T47D (cell line): ENCODE measurements at regions not wholly inside any gene's neighbourhood (a gene's known extent, or its start where the extent isn't known, plus 50 kb on each side); places are given as distances from the start of the nearest gene placed in this dataset.

Experiments
- DNase-seq, 2 experiments: peaks; one replicate each; pipeline versions ENCODE4 v3.0.0 to v3.0.0-alpha.2; 2011 to 2012; ENCODE audit warnings: low read depth in 1 of 2, low spot score in 1 of 2
- JUND ChIP-seq: IDR thresholded peaks from 2 replicates; pipeline ENCODE4 v1.6.1; 2012; ENCODE audit warnings: low read depth
- in situ Hi-C: cut with HindIII; loops from 2 replicates; pipeline ENCODE4 v1.10.0; 2016; ENCODE audit warnings: low sequenced_read_pairs, low pct_unique_long_range_greater_than_20kb

DNA sequence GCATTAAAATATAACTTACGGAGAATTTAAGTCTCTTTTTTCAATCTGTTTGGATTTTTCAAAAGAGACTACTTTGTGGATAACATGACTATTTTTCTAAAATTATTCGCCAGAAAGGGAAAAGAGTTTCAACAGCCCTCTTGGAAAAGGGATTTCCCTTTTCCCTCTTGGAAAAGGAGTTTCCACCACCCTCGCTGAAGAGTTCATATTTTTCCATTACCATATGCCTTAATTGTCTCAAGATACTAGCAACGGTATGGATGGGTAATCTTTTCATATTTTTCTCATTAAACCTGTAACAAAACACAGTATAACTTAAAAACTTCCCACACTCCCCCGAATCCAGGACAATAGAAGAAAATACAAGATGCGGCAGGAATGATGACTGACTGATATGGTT lies 66.1 kb upstream of the SPATA12 start:
- in situ Hi-C loops = no loop called here
- no peak for TF ChIP-seq JUND
- no peak for DNase-seq

DNA sequence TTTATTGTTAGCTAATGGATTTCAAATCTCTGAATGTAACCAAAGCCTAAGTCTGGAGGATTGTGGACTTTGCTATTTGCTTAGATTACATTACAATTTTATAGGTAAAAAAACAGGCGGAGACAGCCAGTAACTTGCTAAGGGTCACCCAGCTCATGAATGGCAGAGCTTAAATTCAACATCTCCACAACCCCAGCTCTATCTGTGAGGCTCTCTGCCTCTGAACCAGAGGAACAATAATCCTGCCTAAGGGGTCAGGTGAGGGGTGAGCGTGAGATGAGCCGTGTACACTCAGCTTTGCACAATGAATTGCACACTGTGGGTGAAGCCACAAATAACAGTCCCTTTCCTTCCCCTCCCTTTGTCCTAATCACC lies 69.8 kb upstream of the SPATA12 start:
- DNase-seq = no peak
- in situ Hi-C loops = no loop called here
- TF ChIP-seq JUND = no peak

DNA sequence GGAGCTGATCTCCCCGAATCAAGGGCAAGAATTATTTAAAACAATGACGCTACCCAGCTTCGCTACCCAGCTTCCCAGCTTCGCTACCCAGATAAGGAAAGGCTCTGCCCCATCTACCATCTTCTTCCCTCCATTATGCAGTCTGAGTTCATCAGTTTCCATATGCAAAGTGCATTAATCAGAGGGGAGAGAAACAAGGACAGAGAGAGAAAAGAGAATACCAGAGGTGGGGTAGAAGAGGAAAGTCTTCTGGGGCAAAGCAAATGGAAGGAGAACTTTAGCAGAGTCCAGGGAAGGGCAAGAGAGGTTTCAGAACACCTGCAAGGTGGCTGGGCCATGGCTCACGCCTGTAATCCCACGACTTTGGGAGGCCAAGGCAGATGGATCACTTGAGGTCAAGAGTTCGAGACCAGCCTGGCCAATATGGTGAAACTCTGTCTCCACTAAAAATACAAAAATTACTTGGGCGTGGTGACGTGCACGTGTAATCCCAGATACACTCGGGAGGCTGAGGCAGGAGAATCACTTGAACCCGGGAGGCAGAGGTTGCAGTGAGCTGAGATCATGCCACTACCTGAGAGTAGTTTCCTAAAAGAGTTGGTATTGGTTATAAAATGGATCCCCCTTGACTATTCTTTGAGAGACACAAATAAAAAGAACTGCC lies 70.4 kb upstream of the SPATA12 start:
- no peak for DNase-seq
- in situ Hi-C loops = no loop called here
- no peak for TF ChIP-seq JUND

DNA sequence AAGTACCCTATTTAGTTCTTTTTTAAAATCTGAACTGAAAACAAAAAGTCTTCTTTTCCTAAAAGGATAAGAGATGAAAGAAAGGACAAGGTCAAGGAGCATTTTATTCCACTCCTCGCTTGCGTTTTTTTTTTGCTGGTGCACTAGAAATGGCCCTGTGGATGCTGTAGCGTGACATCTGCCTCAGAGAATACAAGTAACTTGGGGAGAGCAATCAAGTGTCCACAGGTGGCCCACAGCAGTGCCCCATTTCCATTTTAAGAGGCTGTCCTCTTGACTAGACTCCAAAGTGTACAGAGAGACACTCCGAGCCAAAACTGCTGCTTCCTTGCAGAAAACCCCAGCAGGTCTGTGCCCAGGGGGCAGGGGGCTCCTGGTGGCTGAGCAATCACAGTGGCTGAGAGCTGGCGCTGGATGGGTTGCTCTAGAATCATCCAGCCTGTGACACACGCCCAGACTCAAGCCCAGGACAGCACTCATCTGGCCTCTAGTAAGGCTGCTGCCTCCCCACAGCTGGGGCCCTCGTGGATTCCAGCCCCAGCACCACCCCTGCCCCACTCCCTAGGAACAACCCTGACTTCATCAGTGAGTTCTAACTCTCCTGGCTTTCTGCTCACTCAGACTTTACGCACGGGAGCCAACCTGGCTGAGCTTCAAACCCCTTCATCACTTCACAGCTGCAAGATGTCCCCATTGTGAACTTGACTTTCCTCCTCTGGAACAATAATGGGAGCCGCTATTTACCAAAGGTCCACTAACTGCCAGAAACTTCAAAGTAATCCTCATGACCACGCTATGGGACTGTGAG lies 71.1 kb upstream of the SPATA12 start:
- no peak for TF ChIP-seq JUND
- DNase-seq = no peak
- in situ Hi-C loops = no loop called here

DNA sequence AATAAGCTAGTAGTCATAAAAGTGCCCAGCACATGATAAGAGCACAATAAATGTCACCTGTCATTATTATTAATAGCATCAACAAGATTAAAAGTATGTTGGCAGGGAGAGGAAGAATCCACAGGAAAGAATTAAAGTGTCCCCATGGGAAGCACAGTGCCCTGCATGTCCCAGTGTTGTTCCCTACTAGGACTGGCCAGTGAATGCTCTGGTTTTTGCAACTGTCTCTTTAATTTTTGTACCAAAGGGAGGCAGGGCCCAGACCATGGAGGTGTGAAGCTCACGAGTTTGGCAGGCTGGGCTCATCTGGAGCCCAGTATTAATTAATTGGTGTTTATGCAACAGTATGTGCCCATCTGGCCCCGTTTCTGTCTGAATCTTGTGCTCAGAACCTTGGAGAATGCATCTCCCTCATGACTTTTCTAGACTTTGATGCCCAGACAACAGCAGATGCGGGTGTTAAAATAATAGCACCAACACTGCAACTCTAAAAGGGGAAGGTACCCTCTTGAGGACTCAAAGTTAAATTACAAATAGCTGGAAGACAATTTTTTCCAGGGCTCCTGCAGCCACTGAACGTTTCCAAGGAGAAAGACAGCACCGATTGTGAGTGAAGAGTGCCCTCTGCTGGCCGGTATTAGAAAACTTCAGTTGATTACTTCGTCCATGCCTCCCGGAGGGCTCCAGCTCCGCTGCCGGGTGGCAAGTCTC lies 71.9 kb upstream of the SPATA12 start:
- in situ Hi-C loops = no loop called here
- peak in 1 of 2 experiments; percentile 70 for DNase-seq
- no peak for TF ChIP-seq JUND

DNA sequence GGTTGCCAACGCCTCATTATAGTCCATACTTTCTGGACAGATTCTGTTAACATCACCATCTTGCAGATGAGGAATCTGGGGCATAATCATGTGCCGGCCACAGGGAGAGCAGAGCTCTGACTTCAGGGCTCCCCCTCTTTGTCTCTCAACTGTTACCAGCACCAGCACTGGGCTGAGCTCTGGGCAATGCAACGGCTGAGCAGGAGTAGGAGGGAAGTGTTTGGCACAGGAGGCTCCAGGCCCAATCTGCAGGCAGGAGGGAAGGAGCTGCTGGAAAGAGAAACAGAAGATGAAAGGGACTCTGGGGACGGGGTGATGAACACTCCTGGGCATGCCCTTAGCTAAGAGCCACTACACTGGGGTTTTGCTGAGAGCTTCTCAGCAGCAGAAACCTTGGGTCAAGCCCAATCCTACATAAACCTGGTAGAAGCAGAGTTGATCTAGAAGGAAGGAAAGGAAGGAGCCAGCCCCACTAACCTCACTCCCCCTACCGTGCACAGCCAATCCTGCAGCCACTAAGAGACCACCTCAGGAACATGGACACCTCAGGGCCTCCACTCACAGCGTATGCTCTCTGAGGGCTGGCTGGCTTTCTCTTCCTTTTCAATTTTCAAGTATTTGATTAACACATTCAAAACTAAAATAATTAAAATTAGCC lies 73.1 kb upstream of the SPATA12 start:
- in situ Hi-C loops = no loop called here
- no peak for TF ChIP-seq JUND
- no peak for DNase-seq

DNA sequence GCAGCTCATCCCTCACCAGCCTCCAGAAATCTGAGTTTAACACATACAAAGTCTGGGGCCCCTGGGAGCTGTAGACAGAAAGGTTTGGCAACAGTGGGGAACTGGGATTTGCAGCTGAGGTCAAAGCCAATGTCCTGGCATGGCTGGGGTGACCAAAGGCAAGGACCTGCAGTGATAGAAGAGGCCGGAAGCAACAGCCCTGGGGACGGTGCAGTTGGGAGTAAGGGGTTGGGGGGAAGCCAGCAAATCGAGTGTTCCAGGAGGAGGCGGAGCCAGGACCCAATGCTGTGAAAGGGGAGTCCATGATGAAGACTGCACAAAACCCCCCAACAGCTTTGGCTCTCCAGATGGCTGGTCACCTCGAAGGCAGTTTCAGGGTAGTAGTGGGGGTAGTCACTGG lies 74.1 kb upstream of the SPATA12 start:
- TF ChIP-seq JUND = no peak
- DNase-seq = no peak
- in situ Hi-C loops = no loop called here

DNA sequence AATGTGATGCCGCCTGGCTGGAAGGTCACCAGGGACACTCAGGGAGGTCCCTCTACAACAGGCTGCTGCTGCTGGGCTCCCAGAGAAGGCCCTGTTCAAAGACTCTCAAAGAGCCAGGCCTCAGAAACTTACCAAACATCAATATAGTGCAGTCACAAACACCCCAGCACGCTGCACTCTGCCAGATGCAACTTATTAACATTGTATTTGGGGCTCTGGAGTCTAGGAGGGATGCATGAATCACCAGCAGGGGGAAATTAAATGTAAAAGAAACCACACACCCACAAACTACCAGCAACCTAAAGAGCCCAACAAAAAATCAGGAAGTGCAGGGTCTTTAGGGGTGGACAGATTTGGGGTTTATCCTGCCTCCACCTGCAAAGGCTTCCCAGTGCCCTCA lies 74.6 kb upstream of the SPATA12 start:
- DNase-seq = no peak
- TF ChIP-seq JUND = no peak

DNA sequence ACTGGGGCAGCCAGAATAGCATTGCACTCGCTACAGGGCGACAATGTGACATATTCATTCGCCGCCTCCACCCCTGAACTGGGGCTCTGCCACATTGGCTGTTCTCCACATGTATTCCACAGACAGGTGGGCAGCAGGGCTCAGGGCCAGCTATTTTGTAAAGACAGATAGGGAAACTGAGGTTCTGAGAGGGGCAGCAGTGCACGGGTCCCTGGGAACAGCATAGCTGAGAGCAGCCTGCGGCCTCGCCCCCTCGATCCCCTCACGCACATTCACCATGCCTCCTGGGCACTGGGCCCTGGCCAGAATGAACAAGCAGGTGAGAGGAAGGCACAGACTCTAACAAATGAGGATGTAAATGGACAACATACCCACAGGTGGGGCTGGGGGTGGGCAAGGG lies 75.0 kb upstream of the SPATA12 start:
- TF ChIP-seq JUND = no peak
- no peak for DNase-seq
- in situ Hi-C loops = no loop called here

More for the DNA sequence above, 74.6 kb upstream of the SPATA12 start:
- in situ Hi-C loops = no loop called here

DNA sequence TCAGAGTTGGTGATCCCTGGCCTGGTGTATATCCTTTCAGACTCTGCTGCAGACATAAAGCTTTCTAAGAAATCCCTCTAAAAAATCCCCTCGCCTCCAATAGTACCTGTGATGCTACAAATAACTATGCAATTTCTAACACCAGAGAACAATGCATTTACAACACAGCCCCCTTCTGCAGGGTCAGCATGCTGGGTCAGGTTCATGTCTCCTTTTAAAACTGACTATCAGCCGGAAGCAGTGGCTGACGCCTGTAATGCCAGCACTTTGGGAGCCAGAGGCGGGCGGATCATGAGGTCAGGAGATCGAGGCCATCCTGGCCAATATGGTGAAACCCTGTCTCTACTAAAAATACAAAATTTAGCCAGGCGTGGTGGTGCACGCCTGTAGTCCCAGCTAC lies 77.0 kb upstream of the SPATA12 start:
- in situ Hi-C loops = no loop called here
- TF ChIP-seq JUND = no peak
- DNase-seq = no peak

DNA sequence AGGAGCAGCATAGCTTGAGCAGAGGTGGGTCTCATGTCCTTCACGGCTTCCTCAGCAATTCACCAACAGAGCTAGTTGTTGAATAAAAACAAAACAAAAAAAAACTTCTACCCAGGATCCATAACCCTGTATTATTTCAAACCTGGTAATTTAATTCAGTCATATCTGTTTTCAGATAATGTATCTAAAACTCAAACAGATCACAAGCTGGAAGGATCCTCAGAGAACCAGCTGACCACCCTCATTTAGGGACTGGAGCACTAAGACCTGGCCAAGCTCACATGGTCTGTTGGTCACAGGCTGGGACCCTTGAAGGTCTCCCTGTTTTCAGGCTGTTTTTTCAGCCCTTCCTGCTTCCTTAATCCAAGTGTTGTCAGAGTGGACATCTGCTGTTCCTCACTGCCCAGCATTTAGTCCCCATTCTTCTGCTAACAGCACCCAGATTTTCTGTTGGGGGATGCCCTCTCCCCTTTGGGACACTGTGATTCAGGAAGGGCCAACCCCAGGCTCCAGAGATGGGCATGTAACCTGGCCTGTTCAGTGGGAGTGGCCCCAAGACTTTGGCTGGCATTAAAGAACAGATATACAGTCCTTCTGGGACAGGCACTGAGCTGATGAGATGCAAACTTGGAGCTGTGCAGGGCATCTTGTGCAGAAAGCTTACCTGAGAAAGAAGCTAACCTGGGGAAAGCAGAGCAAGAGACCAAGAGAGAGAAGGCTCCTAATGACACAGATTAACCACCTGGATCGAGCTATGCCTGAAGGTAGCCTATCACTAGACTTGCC lies 78.8 kb upstream of the SPATA12 start:
- no peak for DNase-seq
- in situ Hi-C loops = no loop called here
- TF ChIP-seq JUND = no peak

DNA sequence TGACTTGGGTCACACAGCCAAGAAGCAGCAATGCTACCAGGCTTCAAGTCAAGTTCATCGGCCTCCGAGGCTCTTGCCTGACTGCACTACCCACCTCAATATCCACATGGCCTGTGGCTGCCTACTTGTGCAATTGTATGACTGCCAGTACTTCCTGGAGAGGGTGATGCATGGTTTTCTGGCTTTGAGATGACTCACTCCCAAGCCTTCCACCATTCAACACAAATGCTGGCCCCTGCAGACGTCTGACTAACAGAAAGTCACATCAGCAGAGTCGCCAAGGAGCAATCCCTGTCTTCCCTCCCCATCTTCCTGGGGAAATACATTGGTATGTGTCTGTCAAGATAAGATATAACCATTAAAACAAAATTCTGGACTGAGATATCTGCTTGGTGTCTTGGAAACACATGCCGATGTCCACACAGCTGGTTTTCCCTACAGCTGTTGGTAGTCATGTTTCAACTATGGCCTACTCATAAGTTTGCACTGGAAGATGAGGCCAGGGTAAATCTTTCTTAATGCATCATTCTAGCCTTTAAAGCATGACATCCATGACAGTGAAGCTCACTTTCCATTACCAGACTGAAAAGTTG lies 79.6 kb upstream of the SPATA12 start:
- in situ Hi-C loops = no loop called here

More for the DNA sequence above, 79.6 kb upstream of the SPATA12 start:
- TF ChIP-seq JUND = no peak
- DNase-seq = no peak
